HG02759 (cell line): ENCODE measurements at regions not wholly inside any gene's neighbourhood (a gene's known extent, or its start where the extent isn't known, plus 50 kb on each side); places are given as distances from the start of the nearest gene placed in this dataset.

Experiments used
- ATAC-seq: cut with Tn5 transposase; IDR thresholded peaks from one replicate; pipeline ENCODE4 v1.9.1; 2021; ENCODE audit warnings: mild to moderate bottlenecking, moderate library complexity; ENCODE audit not compliant: unreplicated experiment

GRCh38 chr4:132506568-132506967 is 642.5 kb upstream of the PCDH10 start:
- no peak for ATAC-seq

GRCh38 chr4:132513491-132513890 is 635.6 kb upstream of the PCDH10 start:
- ATAC-seq = no peak

- ATAC-seq = no peak
Observed at GRCh38 chr4:132526652-132527051, 622.4 kb upstream of the PCDH10 start.

GRCh38 chr4:132527817-132528216 is 621.3 kb upstream of the PCDH10 start:
- no peak for ATAC-seq

- no peak for ATAC-seq
Observed at GRCh38 chr4:132530861-132531260, 618.2 kb upstream of the PCDH10 start.

- ATAC-seq = no peak
Observed at GRCh38 chr4:132540268-132540667, 608.8 kb upstream of the PCDH10 start.

GRCh38 chr4:132540797-132541196 is 608.3 kb upstream of the PCDH10 start:
- ATAC-seq = no peak

- no peak for ATAC-seq
Observed at GRCh38 chr4:132542228-132542627, 606.9 kb upstream of the PCDH10 start.

GRCh38 chr4:132548463-132548862 is 600.6 kb upstream of the PCDH10 start:
- no peak for ATAC-seq

- no peak for ATAC-seq
Observed at GRCh38 chr4:132556316-132556715, 592.8 kb upstream of the PCDH10 start.

- no peak for ATAC-seq
Observed at GRCh38 chr4:132557660-132558059, 591.4 kb upstream of the PCDH10 start.

- ATAC-seq = no peak
Observed at GRCh38 chr4:132564920-132565319, 584.2 kb upstream of the PCDH10 start.

GRCh38 chr4:132565542-132565941 is 583.6 kb upstream of the PCDH10 start:
- no peak for ATAC-seq

GRCh38 chr4:132572210-132572609 is 576.9 kb upstream of the PCDH10 start:
- no peak for ATAC-seq

- ATAC-seq = no peak
Observed at GRCh38 chr4:132587626-132588025, 561.5 kb upstream of the PCDH10 start.

GRCh38 chr4:132592340-132592739 is 556.8 kb upstream of the PCDH10 start:
- no peak for ATAC-seq

- no peak for ATAC-seq
Observed at GRCh38 chr4:132592850-132593249, 556.2 kb upstream of the PCDH10 start.

- no peak for ATAC-seq
Observed at GRCh38 chr4:132593717-132594400, 555.2 kb upstream of the PCDH10 start.

- ATAC-seq = no peak
Observed at GRCh38 chr4:132596186-132596585, 552.9 kb upstream of the PCDH10 start.

GRCh38 chr4:132605551-132605950 is 543.5 kb upstream of the PCDH10 start:
- no peak for ATAC-seq

- no peak for ATAC-seq
Observed at GRCh38 chr4:132614682-132615081, 534.4 kb upstream of the PCDH10 start.

- ATAC-seq = no peak
Observed at GRCh38 chr4:132619968-132620367, 529.1 kb upstream of the PCDH10 start.
